Right lobe of liver (tissue), 6 donors: ENCODE measurements at regions not wholly inside any gene's neighbourhood (a gene's known extent, or its start where the extent isn't known, plus 50 kb on each side); places are given as distances from the start of the nearest gene placed in this dataset.

Experiments
- ATAC-seq, 4 donors: fragments of 200-7000 bp; cut with Tn5 transposase; one replicate each; pipeline ENCODE4 v1.9.1; 2020; ENCODE audit warnings: mild to moderate bottlenecking in 4 of 4, moderate library complexity in 4 of 4
- DNase-seq, 3 donors: peaks; one replicate each; pipeline ENCODE4 v3.0.0-alpha.2; 2020
- H3K27ac ChIP-seq, 3 donors: fragments of 200-600 bp; one replicate each; pipeline ENCODE4 v1.8.0; 2022
- H3K27me3 ChIP-seq, 2 donors: fragments of 200-600 bp; one replicate each; pipeline ENCODE4 v1.8.0; 2022
- H3K36me3 ChIP-seq, 4 donors: fragments of 200-600 bp; sonication (generic) in 1 of 4; one replicate each; pipeline versions ENCODE4 v1.5.1 to v1.8.0; 2017 to 2022; ENCODE audit warnings: control low read depth in 1 of 4
- H3K4me1 ChIP-seq, 4 donors: fragments of 200-600 bp; sonication (generic) in 1 of 4; one replicate each; pipeline versions ENCODE4 v1.5.1 to v1.8.0; 2017 to 2022; ENCODE audit warnings: control low read depth in 1 of 4
- H3K4me3 ChIP-seq, 3 donors: fragments of 200-600 bp; one replicate each; pipeline ENCODE4 v1.8.0; 2022
- H3K9me3 ChIP-seq, 4 donors: fragments of 200-600 bp; sonication (generic) in 1 of 4; one replicate each; pipeline versions ENCODE4 v1.5.1 to v1.8.0; 2017 to 2022; ENCODE audit warnings: control low read depth in 1 of 4
- POLR2A ChIP-seq: fragments of 450-650 bp; IDR thresholded peaks from one replicate; pipeline ENCODE4 v1.6.1; 2017; ENCODE audit warnings: antibody characterized with exemption, mild to moderate bottlenecking
- WGBS: methylation state at CpG from one replicate; pipeline ENCODE4 v1.1.6; 2018; ENCODE audit warnings: low coverage, low lambda C conversion rate; ENCODE audit not compliant: insufficient coverage; ENCODE audit errors: missing lambda C conversion rate; 5-methylcytosine and 5-hydroxymethylcytosine counted together
- intact Hi-C, 2 donors: fragments of 100-400 bp; cut with DNase I; formaldehyde crosslinking; loops; one replicate each; pipeline versions ENCODE4 v1.11.2 to v1.14.1; 2022
- TF ChIP-seq, protein P1 (sequence below), 4 donors: fragments of 200-600 bp in 3 of 4; fragments of 450-650 bp in 1 of 4; IDR thresholded peaks; one replicate each; pipeline versions ENCODE4 v1.5.1 to v1.8.0; 2016 to 2022; ENCODE audit warnings: antibody characterized with exemption in 4 of 4, mild to moderate bottlenecking in 2 of 4
- donor health status: DM: no; HTN: yes; CAD: no.
- donor health status: DM: no; HTN: no; CAD: no.
- donor health status: DM: no; HTN: no; CAD: no.
- donor health status: DM: no; HTN: yes; CAD: no.
- donor health status: DM: no; HTN: yes; CAD: no.

DNA sequence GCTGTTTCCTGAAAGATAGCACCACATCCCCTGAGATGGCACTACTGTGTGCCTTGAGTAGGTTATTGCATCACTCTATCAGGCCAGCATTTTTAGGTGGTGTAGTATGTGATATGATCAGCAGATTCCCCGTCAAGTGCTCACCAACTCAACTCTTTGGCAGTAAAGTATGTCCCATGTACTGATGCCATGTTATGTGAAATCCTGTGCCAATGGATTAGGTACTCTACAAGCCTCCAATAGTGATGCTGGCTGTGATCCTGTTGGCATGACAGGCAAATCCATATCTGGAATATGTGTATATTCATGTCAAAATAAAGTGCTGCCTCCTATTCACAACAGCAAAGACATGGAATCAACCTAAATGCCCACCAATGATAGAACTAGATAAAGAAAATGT is 137.2 kb upstream of the CAMK1G start:
- DNase-seq, result no peak
- Histone ChIP-seq H3K27ac (no peak overlapping the region), H3K4me3 (no peak overlapping the region), H3K9me3 (no peaks in the 10 kb centered on the region), H3K36me3 (no peaks in the 10 kb centered on the region), H3K4me1 (no peaks in the 10 kb centered on the region), H3K27me3 (no peaks in the 10 kb centered on the region)
- no peak for ATAC-seq
- 88% methylated on average over 1 of the region's 1 CpG for WGBS
- TF ChIP-seq, protein P1, sequence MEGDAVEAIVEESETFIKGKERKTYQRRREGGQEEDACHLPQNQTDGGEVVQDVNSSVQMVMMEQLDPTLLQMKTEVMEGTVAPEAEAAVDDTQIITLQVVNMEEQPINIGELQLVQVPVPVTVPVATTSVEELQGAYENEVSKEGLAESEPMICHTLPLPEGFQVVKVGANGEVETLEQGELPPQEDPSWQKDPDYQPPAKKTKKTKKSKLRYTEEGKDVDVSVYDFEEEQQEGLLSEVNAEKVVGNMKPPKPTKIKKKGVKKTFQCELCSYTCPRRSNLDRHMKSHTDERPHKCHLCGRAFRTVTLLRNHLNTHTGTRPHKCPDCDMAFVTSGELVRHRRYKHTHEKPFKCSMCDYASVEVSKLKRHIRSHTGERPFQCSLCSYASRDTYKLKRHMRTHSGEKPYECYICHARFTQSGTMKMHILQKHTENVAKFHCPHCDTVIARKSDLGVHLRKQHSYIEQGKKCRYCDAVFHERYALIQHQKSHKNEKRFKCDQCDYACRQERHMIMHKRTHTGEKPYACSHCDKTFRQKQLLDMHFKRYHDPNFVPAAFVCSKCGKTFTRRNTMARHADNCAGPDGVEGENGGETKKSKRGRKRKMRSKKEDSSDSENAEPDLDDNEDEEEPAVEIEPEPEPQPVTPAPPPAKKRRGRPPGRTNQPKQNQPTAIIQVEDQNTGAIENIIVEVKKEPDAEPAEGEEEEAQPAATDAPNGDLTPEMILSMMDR (IDR thresholded peaks at IDR 0.05), result no peak
- TF ChIP-seq POLR2A, result no peak
- intact Hi-C loops, result no loop called here

DNA sequence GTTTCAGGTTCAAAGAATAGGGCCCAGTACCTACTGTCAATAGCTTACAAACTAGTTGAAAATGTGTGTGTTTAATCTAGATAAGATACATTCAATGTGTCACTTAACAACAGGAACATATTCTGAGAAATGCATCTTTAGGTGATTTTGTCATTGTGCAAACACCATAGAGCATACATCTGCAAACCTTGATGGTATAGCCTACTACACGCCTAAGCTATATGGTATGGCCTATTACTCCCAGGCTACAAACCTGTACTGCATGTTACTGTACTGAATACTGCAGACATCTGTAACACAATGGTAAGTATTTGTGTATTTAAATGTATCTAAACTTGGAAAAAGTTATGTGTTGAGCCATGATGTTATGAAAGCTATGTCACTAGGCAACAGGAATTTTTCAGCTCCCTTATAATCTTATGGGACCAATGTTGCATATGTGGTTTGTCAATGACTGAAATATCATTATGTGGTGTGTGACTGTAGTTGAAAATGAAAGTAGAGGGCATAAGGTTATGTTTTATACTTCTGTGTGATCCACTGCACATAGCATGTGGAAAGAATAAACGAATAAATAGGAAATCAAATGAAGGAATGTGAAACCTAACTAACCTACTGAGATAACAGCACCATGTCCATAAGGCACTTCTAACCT is 129.0 kb upstream of the CAMK1G start:
- 47% methylated on average over 2 of the region's 2 CpGs for WGBS
- intact Hi-C loops, result no loop called here
- no peaks in the 10 kb centered on the region for H3K4me1 ChIP-seq
- ATAC-seq (no peak), DNase-seq (no peak)
- no peak overlapping the region for H3K4me3 ChIP-seq
- no peak overlapping the region for H3K27ac ChIP-seq
- H3K36me3 ChIP-seq, result no peaks in the 10 kb centered on the region
- H3K9me3 ChIP-seq, result no peaks in the 10 kb centered on the region
- no peaks in the 10 kb centered on the region for H3K27me3 ChIP-seq
- TF ChIP-seq POLR2A, result no peak
- TF ChIP-seq, protein P1 (IDR thresholded peaks at IDR 0.05), result no peak

DNA sequence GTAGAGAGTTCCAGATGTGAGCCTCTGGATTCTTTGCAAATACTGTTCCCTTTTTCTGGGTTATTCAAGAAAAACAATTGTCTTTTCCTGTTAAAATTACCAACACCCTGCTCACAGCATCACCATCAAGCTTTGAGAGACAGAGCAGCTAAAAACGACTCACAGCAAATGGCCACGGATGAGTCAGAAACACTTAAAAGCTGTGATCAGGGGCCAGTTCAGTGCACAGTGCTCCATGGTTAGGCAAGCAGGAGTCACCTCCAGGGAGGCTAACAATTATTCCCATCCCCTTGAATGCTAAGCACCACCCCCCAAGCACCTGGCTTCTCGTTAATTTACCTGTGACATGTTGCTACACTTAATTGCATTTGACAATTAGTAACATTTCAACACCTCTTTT is 128.4 kb upstream of the CAMK1G start:
- TF ChIP-seq POLR2A, result no peak
- TF ChIP-seq, protein P1 (IDR thresholded peaks at IDR 0.05), result no peak
- DNase-seq, result no peak
- Histone ChIP-seq H3K27ac (no peak overlapping the region), H3K4me1 (no peaks in the 10 kb centered on the region), H3K9me3 (no peaks in the 10 kb centered on the region), H3K27me3 (no peaks in the 10 kb centered on the region), H3K36me3 (no peaks in the 10 kb centered on the region), H3K4me3 (no peak overlapping the region)
- 53% methylated on average over 2 of the region's 3 CpGs for whole genome bisulfite sequencing
- intact Hi-C loops, result no loop called here
- ATAC-seq, result no peak

DNA sequence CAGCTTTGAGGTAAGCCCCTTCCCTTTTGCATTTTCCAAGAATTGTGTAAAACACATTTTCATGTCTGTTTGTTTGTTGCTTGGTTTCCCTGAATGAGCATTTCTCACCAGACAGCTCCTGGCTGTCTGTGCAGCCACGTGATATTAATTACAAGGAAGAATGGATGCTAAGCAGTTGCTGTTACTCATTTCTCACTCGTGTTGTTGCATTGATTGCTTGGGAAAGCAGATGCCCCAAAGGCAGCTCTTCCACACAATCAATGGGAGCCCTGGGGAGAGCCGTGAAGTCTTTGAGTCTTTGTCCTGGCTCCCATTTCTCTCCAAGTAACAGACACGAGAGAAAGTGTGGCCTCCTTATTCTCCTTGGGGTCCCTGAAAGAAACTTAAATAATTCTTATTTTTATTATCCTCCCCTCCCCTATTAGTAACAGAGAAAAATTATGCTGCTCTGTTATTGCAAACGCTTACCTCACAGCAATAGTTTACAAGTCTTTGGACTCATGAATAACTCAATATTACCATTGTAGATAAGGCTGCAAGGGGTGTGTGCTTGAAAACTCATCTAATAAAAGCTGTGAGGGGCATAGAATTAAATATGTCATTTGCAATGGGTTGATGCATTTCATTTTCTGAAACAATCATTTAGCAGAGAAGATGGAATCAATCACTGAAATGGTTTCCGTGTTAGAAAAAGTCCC is 127.7 kb upstream of the CAMK1G start:
- Histone ChIP-seq H3K27me3 (no peaks in the 10 kb centered on the region), H3K27ac (no peak overlapping the region), H3K4me1 (no peaks in the 10 kb centered on the region), H3K36me3 (no peaks in the 10 kb centered on the region), H3K4me3 (no peak overlapping the region), H3K9me3 (no peaks in the 10 kb centered on the region)
- no peak for TF ChIP-seq POLR2A
- TF ChIP-seq, protein P1 (IDR thresholded peaks at IDR 0.05), result no peak
- DNase-seq (no peak), ATAC-seq (no peak)
- intact Hi-C loops, result no loop called here
- WGBS, result 38% methylated on average over 6 of the region's 6 CpGs
